ENCODE measurements at regions not wholly inside any gene's neighbourhood (a gene's known extent, or its start where the extent isn't known, plus 50 kb on each side); places are given as distances from the start of the nearest gene placed in this dataset.

- ChIA-PET POLR2A (ENCODE audit: low non-redundant PET) (no interaction called here), CTCF (interaction anchor here (0.7 kb wide), 1 partner anchor 1321 kb away, joined by 3 read pairs; no protein-coding TSS in a partner anchor)
- no peak overlapping the region for H3K27ac ChIP-seq
- no peak for DNase-seq (ENCODE audit: low spot score)
- no peak for TF ChIP-seq CTCF (conservative IDR thresholded peaks at IDR 0.05; ENCODE audit: low read depth)
Observed at GRCh38 chr10:2837674-2838073, 229.7 kb upstream of the PFKP start.

- CTCF ChIA-PET: no interaction called here
- no peak for TF ChIP-seq CTCF (conservative IDR thresholded peaks at IDR 0.05; ENCODE audit: low read depth)
- no peak for DNase-seq (ENCODE audit: low spot score)
- POLR2A ChIA-PET (ENCODE audit: low non-redundant PET): no interaction called here
- H3K27ac ChIP-seq: no peak overlapping the region
Observed at GRCh38 chr10:2836921-2837662, 230.3 kb upstream of the PFKP start.

- TF ChIP-seq CTCF (conservative IDR thresholded peaks at IDR 0.05; ENCODE audit: low read depth): no peak
- DNase-seq (ENCODE audit: low spot score): no peak
- ChIA-PET CTCF (interaction anchor here (0.5 kb wide), 1 partner anchor 112 kb away, joined by 4 read pairs; no protein-coding TSS in a partner anchor), POLR2A (ENCODE audit: low non-redundant PET) (no interaction called here)
- H3K27ac ChIP-seq: no peak overlapping the region
Observed at GRCh38 chr10:2834214-2834613, 233.1 kb upstream of the PFKP start.

GRCh38 chr10:2831509-2831908, 235.8 kb upstream of the PFKP start:
- TF ChIP-seq CTCF (conservative IDR thresholded peaks at IDR 0.05; ENCODE audit: low read depth): no peak
- no peak for DNase-seq (ENCODE audit: low spot score)
- POLR2A ChIA-PET (ENCODE audit: low non-redundant PET): no interaction called here
- CTCF ChIA-PET: no interaction called here
- H3K27ac ChIP-seq: no peak overlapping the region

- ChIA-PET CTCF (no interaction called here), POLR2A (ENCODE audit: low non-redundant PET) (no interaction called here)
- TF ChIP-seq CTCF (conservative IDR thresholded peaks at IDR 0.05; ENCODE audit: low read depth): no peak
- no peak for DNase-seq (ENCODE audit: low spot score)
- H3K27ac ChIP-seq: no peak overlapping the region
Observed at GRCh38 chr10:2828741-2829140, 238.6 kb upstream of the PFKP start.

GRCh38 chr10:2826675-2827074, 240.7 kb upstream of the PFKP start:
- CTCF ChIA-PET: no interaction called here
- DNase-seq (ENCODE audit: low spot score): no peak
- no peak for TF ChIP-seq CTCF (conservative IDR thresholded peaks at IDR 0.05; ENCODE audit: low read depth)
- POLR2A ChIA-PET (ENCODE audit: low non-redundant PET): no interaction called here
- no peak overlapping the region for H3K27ac ChIP-seq
